ENCODE measurements at regions not wholly inside any gene's neighbourhood (a gene's known extent, or its start where the extent isn't known, plus 50 kb on each side); places are given as distances from the start of the nearest gene placed in this dataset.

DNA sequence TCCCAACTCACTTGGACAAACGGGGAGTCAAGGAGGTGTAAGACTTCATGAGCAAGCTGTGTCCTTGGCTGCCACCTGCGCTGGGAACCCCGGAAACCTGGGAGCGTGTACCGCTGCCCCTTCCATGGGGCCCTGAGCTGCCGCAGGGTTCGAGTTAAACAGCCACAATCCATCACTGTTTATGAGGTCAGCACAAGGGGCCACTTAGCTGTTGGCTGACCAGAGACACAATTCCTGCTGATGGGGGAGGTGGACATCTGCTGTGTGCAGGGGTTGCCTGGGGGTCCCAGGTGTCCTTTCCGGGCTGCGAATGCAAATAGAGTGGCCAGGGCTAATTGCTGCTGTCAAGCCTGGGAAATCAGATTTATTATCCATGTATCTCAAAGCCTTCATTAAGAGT, 549.3 kb downstream of the BRD1 start:
- TF ChIP-seq POLR2A (IDR thresholded peaks at IDR 0.05; ENCODE audit: low read depth, low read length) (no peak), FOS (IDR thresholded peaks at IDR 0.05; ENCODE audit: low read depth, low read length) (no peak), CEBPB (IDR thresholded peaks at IDR 0.05; ENCODE audit: low read depth, low read length) (no peak), RAD21 (IDR thresholded peaks at IDR 0.05; ENCODE audit: low read length) (no peak), RCOR1 (IDR thresholded peaks at IDR 0.05; ENCODE audit: insufficient replicate concordance, low read length) (no peak), SMC3 (IDR thresholded peaks at IDR 0.05; ENCODE audit: low read depth, low read length) (no peak), RFX5 (IDR thresholded peaks at IDR 0.05; ENCODE audit: low read depth, low read length) (no peak), CHD1 (IDR thresholded peaks at IDR 0.05; ENCODE audit: low read depth, low read length) (no peak), MAFK (IDR thresholded peaks at IDR 0.05; ENCODE audit: low read depth, low read length) (no peak), NFE2L2 (IDR thresholded peaks at IDR 0.05; ENCODE audit: low read depth, low read length) (no peak), MXI1 (IDR thresholded peaks at IDR 0.05; ENCODE audit: borderline replicate concordance, low read depth, low read length) (no peak)
- TF ChIP-seq, protein P1, sequence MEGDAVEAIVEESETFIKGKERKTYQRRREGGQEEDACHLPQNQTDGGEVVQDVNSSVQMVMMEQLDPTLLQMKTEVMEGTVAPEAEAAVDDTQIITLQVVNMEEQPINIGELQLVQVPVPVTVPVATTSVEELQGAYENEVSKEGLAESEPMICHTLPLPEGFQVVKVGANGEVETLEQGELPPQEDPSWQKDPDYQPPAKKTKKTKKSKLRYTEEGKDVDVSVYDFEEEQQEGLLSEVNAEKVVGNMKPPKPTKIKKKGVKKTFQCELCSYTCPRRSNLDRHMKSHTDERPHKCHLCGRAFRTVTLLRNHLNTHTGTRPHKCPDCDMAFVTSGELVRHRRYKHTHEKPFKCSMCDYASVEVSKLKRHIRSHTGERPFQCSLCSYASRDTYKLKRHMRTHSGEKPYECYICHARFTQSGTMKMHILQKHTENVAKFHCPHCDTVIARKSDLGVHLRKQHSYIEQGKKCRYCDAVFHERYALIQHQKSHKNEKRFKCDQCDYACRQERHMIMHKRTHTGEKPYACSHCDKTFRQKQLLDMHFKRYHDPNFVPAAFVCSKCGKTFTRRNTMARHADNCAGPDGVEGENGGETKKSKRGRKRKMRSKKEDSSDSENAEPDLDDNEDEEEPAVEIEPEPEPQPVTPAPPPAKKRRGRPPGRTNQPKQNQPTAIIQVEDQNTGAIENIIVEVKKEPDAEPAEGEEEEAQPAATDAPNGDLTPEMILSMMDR (conservative IDR thresholded peaks at IDR 0.05; ENCODE audit: low read depth, low read length), result no peak
- TF ChIP-seq, protein P2, sequence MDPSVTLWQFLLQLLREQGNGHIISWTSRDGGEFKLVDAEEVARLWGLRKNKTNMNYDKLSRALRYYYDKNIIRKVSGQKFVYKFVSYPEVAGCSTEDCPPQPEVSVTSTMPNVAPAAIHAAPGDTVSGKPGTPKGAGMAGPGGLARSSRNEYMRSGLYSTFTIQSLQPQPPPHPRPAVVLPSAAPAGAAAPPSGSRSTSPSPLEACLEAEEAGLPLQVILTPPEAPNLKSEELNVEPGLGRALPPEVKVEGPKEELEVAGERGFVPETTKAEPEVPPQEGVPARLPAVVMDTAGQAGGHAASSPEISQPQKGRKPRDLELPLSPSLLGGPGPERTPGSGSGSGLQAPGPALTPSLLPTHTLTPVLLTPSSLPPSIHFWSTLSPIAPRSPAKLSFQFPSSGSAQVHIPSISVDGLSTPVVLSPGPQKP (IDR thresholded peaks at IDR 0.05; ENCODE audit: borderline replicate concordance, low read depth, low read length), result no peak
- TF ChIP-seq, protein P3, sequence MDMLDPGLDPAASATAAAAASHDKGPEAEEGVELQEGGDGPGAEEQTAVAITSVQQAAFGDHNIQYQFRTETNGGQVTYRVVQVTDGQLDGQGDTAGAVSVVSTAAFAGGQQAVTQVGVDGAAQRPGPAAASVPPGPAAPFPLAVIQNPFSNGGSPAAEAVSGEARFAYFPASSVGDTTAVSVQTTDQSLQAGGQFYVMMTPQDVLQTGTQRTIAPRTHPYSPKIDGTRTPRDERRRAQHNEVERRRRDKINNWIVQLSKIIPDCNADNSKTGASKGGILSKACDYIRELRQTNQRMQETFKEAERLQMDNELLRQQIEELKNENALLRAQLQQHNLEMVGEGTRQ (IDR thresholded peaks at IDR 0.05; ENCODE audit: low read depth, low read length), result no peak

All from IMR-90 (cell line).